ENCODE measurements at regions not wholly inside any gene's neighbourhood (a gene's known extent, or its start where the extent isn't known, plus 50 kb on each side); places are given as distances from the start of the nearest gene placed in this dataset.
"Not testable (repeated sequence)": the region's sequence is repeated elsewhere in the genome, so short reads cannot be mapped to it uniquely, and the experiment has no call there.

- Histone ChIP-seq H3K4me3 (ENCODE audit: insufficient read length, low read depth) (no peak overlapping the region), H3K9ac (ENCODE audit: insufficient read length, low read depth) (no peak overlapping the region), H3K4me1 (ENCODE audit: insufficient read depth, insufficient read length) (no peaks in the 10 kb centered on the region), H3K27me3 (ENCODE audit: insufficient read depth, insufficient read length) (no peaks in the 10 kb centered on the region), H3K9me3 (ENCODE audit: insufficient read depth, low read length) (no peaks in the 10 kb centered on the region), H3K36me3 (ENCODE audit: insufficient read depth, insufficient read length, low read length) (no peaks in the 10 kb centered on the region)
- no peak for TF ChIP-seq YY1 (IDR thresholded peaks at IDR 0.05; ENCODE audit: insufficient read depth, insufficient read length)
- no peak for TF ChIP-seq ZNF274 (IDR thresholded peaks at IDR 0.05; ENCODE audit: low read depth, low read length)
- no peak for TF ChIP-seq SUZ12 (IDR thresholded peaks at IDR 0.05; ENCODE audit: extremely low read depth, insufficient read depth, insufficient read length)
- DNase-seq (ENCODE audit: low read depth, low spot score), result no peak
These were observed 259.5 kb upstream of the CYRIA start for GRCh38 chr2:16925145-16925544.

DNA sequence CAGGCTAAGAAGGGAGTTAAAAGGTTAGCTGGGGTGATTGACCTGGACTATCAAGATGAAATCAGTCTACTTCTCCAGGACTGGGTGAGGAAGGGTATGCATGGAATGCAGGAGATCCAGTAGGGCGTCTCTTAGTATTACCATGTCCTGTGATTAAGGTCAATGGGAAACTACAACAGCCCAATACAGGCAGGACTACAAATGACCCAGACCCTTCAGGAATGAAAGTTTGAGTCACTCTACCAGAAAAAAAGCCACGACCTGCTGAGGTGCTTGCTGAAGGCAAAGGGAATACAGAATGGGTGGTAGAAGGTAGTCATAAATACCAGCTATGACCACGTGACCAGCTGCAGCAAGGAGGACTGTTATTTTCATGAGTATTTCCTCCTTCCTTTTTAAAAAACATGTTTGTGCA is 249.7 kb upstream of the CYRIA start:
- H3K4me3 ChIP-seq (ENCODE audit: insufficient read length, low read depth); H3K9ac ChIP-seq (ENCODE audit: insufficient read length, low read depth); H3K36me3 ChIP-seq (ENCODE audit: insufficient read depth, insufficient read length, low read length); DNase-seq (ENCODE audit: low read depth, low spot score); H3K9me3 ChIP-seq (ENCODE audit: insufficient read depth, low read length); H3K27me3 ChIP-seq (ENCODE audit: insufficient read depth, insufficient read length); H3K4me1 ChIP-seq (ENCODE audit: insufficient read depth, insufficient read length): not testable (repeated sequence)

DNA sequence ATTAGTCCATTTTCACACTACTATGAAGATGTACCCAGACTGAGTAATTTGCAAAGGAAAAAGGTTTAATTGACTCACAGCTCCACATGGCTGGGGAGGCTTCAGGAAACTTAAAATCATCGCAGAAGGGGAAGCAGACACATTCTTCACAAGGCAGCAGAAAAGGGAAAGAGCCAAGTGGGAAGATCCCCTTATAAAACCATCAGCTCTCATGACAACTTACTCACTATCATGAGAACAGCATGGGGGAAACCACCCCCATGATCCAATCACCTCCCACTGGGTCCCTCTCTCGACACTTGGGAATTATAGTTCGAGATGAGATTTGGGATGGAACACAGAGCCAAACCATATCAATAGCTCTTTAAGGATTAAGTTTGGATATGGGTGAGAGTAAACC is 246.1 kb upstream of the CYRIA start:
- no peak for DNase-seq (ENCODE audit: low read depth, low spot score)

GRCh38 chr2:16908656-16909055 is 243.0 kb upstream of the CYRIA start:
- TF ChIP-seq ZNF274 (IDR thresholded peaks at IDR 0.05; ENCODE audit: low read depth, low read length) (no peak), YY1 (IDR thresholded peaks at IDR 0.05; ENCODE audit: insufficient read depth, insufficient read length) (no peak), SUZ12 (IDR thresholded peaks at IDR 0.05; ENCODE audit: extremely low read depth, insufficient read depth, insufficient read length) (no peak)
- Histone ChIP-seq H3K4me3 (ENCODE audit: insufficient read length, low read depth) (no peak overlapping the region), H3K9ac (ENCODE audit: insufficient read length, low read depth) (no peak overlapping the region), H3K27me3 (ENCODE audit: insufficient read depth, insufficient read length) (no peaks in the 10 kb centered on the region), H3K4me1 (ENCODE audit: insufficient read depth, insufficient read length) (no peaks in the 10 kb centered on the region), H3K36me3 (ENCODE audit: insufficient read depth, insufficient read length, low read length) (no peaks in the 10 kb centered on the region), H3K9me3 (ENCODE audit: insufficient read depth, low read length) (no peaks in the 10 kb centered on the region)
- no peak for DNase-seq (ENCODE audit: low read depth, low spot score)

More for the DNA sequence above, 246.1 kb upstream of the CYRIA start:
- no peak for TF ChIP-seq SUZ12 (IDR thresholded peaks at IDR 0.05; ENCODE audit: extremely low read depth, insufficient read depth, insufficient read length)
- TF ChIP-seq YY1 (IDR thresholded peaks at IDR 0.05; ENCODE audit: insufficient read depth, insufficient read length), result no peak
- TF ChIP-seq ZNF274 (IDR thresholded peaks at IDR 0.05; ENCODE audit: low read depth, low read length), result no peak
- H3K36me3 ChIP-seq (ENCODE audit: insufficient read depth, insufficient read length, low read length), result no peaks in the 10 kb centered on the region
- no peak overlapping the region for H3K9ac ChIP-seq (ENCODE audit: insufficient read length, low read depth)
- no peaks in the 10 kb centered on the region for H3K9me3 ChIP-seq (ENCODE audit: insufficient read depth, low read length)
- no peaks in the 10 kb centered on the region for H3K27me3 ChIP-seq (ENCODE audit: insufficient read depth, insufficient read length)
- H3K4me1 ChIP-seq (ENCODE audit: insufficient read depth, insufficient read length), result no peaks in the 10 kb centered on the region
- H3K4me3 ChIP-seq (ENCODE audit: insufficient read length, low read depth), result no peak overlapping the region

GRCh38 chr2:16907645-16908282 is 242.1 kb upstream of the CYRIA start:
- DNase-seq (ENCODE audit: low read depth, low spot score), result no peak
- H3K36me3 ChIP-seq (ENCODE audit: insufficient read depth, insufficient read length, low read length), result no peaks in the 10 kb centered on the region

DNA sequence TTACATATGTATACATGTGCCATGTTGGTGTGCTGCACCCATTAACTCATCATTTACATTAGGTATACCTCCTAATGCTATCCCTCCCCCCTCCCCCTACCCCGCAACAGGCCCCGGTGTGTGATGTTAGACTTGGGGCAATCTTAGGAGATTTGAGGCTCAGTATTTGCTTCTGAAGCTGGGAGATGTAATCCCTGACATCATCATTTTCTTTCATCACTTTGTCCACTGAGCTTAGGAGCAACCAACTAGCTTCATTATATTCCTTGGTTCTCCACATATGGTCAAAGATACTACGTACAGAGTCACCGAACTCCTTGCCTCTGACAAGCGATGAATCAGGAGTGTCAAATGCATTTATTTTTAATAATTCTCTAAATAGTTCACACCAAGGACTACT is 239.7 kb upstream of the CYRIA start:
- not testable (repeated sequence) for H3K9me3 ChIP-seq (ENCODE audit: insufficient read depth, low read length); DNase-seq (ENCODE audit: low read depth, low spot score); H3K27me3 ChIP-seq (ENCODE audit: insufficient read depth, insufficient read length); H3K4me1 ChIP-seq (ENCODE audit: insufficient read depth, insufficient read length); H3K4me3 ChIP-seq (ENCODE audit: insufficient read length, low read depth); H3K9ac ChIP-seq (ENCODE audit: insufficient read length, low read depth); H3K36me3 ChIP-seq (ENCODE audit: insufficient read depth, insufficient read length, low read length)

More at GRCh38 chr2:16907645-16908282, 242.1 kb upstream of the CYRIA start:
- TF ChIP-seq SUZ12 (IDR thresholded peaks at IDR 0.05; ENCODE audit: extremely low read depth, insufficient read depth, insufficient read length) (no peak), ZNF274 (IDR thresholded peaks at IDR 0.05; ENCODE audit: low read depth, low read length) (no peak), YY1 (IDR thresholded peaks at IDR 0.05; ENCODE audit: insufficient read depth, insufficient read length) (no peak)
- Histone ChIP-seq H3K4me1 (ENCODE audit: insufficient read depth, insufficient read length) (no peaks in the 10 kb centered on the region), H3K4me3 (ENCODE audit: insufficient read length, low read depth) (no peak overlapping the region), H3K9ac (ENCODE audit: insufficient read length, low read depth) (no peak overlapping the region), H3K27me3 (ENCODE audit: insufficient read depth, insufficient read length) (no peaks in the 10 kb centered on the region), H3K9me3 (ENCODE audit: insufficient read depth, low read length) (no peaks in the 10 kb centered on the region)

DNA sequence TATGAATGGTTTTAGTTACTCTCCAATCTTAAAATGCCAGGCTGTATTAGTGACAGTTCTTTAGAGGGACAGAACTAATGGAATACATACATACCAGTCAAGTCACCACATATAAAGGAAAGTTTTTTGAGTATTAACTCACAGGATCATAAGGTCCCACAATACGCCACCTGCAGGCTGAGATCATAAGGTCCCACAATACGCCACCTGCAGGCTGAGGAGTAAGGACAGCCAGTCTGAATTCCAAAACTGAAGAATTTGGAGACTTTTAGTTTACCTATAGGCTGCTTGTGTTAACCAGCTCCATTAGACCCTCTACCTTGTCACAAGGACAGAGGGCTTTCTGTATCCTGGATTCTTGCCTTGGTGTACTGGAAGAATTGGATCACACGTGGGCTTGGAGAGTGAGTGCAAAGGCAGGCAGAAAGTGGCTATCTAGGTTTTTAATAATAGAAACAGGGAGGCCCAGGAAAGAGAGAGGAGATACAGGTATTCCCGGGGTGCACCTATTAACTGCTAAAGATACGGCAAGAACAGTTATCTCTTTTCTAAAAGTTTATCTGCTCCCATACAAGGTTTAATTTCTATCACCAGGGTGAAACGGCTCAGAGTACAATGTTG is 234.9 kb upstream of the CYRIA start:
- DNase-seq (ENCODE audit: low read depth, low spot score), result peak; percentile 40
- no peaks in the 10 kb centered on the region for H3K4me1 ChIP-seq (ENCODE audit: insufficient read depth, insufficient read length)

More for the DNA sequence above, 234.9 kb upstream of the CYRIA start:
- H3K4me3 ChIP-seq (ENCODE audit: insufficient read length, low read depth), result no peak overlapping the region
- no peak overlapping the region for H3K9ac ChIP-seq (ENCODE audit: insufficient read length, low read depth)
- H3K27me3 ChIP-seq (ENCODE audit: insufficient read depth, insufficient read length), result no peaks in the 10 kb centered on the region
- H3K9me3 ChIP-seq (ENCODE audit: insufficient read depth, low read length), result no peaks in the 10 kb centered on the region
- TF ChIP-seq SUZ12 (IDR thresholded peaks at IDR 0.05; ENCODE audit: extremely low read depth, insufficient read depth, insufficient read length) (no peak), ZNF274 (IDR thresholded peaks at IDR 0.05; ENCODE audit: low read depth, low read length) (no peak), YY1 (IDR thresholded peaks at IDR 0.05; ENCODE audit: insufficient read depth, insufficient read length) (no peak)
- H3K36me3 ChIP-seq (ENCODE audit: insufficient read depth, insufficient read length, low read length), result no peaks in the 10 kb centered on the region

All from NT2/D1 (cell line).